ENCODE measurements at regions not wholly inside any gene's neighbourhood (a gene's known extent, or its start where the extent isn't known, plus 50 kb on each side); places are given as distances from the start of the nearest gene placed in this dataset.
"Not testable (repeated sequence)": the region's sequence is repeated elsewhere in the genome, so short reads cannot be mapped to it uniquely, and the experiment has no call there.

- in situ Hi-C loops (cut with MboI; ENCODE audit: low sequenced_read_pairs): no loop called here
Observed at GRCh38 chr6:137401088-137401487, 93.1 kb downstream of the OLIG3 start.

- in situ Hi-C loops (cut with MboI; ENCODE audit: low sequenced_read_pairs): no loop called here
Observed at GRCh38 chr6:137399881-137400443, 94.2 kb downstream of the OLIG3 start.

- in situ Hi-C loops (cut with MboI; ENCODE audit: low sequenced_read_pairs): no loop called here
Observed at GRCh38 chr6:137395316-137395715, 98.9 kb downstream of the OLIG3 start.

GRCh38 chr6:137391061-137391814 lies 103.0 kb downstream of the OLIG3 start:
- in situ Hi-C loops (cut with MboI; ENCODE audit: low sequenced_read_pairs): no loop called here

- in situ Hi-C loops (cut with MboI; ENCODE audit: low sequenced_read_pairs): no loop called here
Observed at GRCh38 chr6:137390334-137390733, 103.9 kb downstream of the OLIG3 start.

DNA sequence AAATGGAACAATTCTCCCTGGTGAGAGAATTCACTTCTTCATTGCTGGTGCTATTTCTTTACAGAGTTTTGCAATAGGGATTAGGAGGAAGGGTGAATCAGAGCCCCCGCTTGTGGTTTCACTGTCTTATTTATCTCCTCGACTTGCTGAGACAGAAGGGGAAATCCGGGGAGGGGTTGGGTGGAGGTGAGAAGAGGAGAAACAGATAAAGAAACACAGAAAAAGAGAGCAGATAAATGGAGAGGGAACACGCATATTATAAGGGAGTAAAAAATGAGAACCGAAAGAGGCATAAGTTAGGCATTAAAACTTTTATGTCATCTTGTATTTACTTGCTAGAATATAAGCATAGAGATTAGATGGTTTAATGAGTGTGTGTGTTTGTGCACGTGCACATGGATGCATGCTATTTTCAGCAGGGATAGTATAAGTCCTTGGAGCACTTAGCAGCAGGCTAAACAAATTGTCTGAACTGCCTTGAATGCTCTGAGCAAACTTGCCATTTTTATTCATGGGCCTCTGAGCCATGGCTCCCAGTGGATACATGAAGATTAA lies 105.0 kb downstream of the OLIG3 start:
- in situ Hi-C loops (cut with MboI; ENCODE audit: low sequenced_read_pairs): no loop called here

DNA sequence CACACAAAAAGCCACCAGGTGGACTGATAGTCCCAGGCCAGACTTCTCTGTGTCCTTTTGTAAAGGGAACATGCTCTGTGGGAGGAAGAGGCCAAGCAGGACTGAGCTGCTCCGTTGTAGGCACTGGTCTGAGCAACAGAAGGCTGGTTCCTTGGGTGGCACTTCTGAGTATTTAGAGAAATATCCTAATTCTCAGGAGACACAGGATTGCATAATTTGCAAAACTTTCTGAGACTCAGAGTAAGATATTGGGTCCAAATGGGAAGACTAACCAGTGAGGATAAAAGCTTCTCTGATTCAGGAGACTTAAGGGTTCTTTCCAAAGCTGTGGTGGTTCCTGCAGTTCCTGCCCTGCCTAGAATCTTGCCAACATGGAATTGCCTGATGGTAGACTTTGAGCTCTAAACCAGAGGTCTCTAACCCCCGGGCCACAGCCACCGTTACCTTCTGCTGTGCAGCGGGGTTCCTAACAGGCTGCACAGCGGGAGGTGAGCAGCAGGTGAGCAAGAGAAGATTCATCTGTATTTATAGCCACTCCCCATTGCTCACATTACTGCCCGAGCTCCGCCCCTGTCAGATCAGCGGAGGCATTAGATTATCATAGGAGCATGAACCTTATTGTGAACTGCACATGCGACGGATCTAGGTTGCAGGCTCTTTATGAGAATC lies 107.0 kb downstream of the OLIG3 start:
- in situ Hi-C loops (cut with MboI; ENCODE audit: low sequenced_read_pairs): no loop called here

DNA sequence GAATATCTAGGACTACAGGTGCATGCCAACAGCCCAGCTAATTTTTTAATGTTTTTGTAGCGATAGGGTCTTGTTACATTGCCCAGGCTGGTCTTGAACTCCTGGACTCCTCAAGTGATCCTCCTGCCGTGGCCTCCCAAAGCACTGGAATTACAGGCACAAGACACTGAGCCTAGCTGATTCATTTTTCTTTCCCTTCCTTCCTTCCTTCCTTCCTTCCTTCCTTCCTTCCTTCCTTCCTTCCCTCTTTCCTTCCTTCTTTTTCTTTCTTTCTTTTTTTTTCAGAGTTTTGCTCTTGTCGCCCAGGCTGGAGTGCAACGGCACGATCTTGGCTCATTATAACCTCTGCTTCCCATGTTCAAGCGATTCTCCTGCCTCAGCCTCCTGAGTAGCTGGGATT lies 110.9 kb downstream of the OLIG3 start:
- in situ Hi-C loops (cut with MboI; ENCODE audit: low sequenced_read_pairs): not testable (repeated sequence)

GRCh38 chr6:137378090-137378369 lies 116.2 kb downstream of the OLIG3 start:
- in situ Hi-C loops (cut with MboI; ENCODE audit: low sequenced_read_pairs): no loop called here

DNA sequence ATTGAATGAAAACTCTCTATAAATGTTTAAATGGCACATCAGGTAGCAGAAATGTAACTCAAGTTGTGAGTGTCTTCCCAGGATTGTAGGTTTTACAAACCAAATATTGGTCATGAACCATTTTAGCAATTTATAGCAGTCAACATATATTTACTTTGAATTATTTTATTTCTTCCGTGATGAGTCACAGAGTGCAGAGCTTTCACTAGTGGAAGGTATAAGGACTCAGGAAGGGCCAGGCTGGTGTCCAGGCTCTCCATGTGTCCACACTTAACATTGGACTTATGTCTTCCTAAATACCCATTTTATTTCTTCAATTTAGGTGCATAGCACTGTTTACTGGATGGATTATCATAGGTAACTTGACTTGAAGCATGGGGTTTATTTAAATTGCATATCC lies 120.9 kb downstream of the OLIG3 start:
- in situ Hi-C loops (cut with MboI; ENCODE audit: low sequenced_read_pairs): no loop called here

- in situ Hi-C loops (cut with MboI; ENCODE audit: low sequenced_read_pairs): no loop called here
Observed at GRCh38 chr6:137372532-137372931, 121.7 kb downstream of the OLIG3 start.

DNA sequence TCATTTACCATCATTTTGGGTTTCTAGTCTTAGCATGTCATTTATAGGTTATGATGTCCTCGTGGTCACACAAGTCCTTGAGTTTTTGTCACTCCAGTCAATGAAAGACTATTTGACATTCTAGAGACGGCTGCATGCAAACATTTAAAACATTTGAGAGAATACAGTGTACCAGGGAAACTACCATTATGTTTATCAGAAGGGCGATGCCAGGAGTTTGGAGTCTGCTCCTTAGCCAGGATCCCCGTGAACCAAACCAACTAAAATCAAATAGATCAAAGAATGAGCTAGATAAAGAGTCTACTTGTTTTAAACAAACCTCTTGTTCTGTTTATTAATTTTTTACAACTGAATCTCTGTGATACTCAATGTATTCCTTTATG lies 122.6 kb downstream of the OLIG3 start:
- in situ Hi-C loops (cut with MboI; ENCODE audit: low sequenced_read_pairs): no loop called here

DNA sequence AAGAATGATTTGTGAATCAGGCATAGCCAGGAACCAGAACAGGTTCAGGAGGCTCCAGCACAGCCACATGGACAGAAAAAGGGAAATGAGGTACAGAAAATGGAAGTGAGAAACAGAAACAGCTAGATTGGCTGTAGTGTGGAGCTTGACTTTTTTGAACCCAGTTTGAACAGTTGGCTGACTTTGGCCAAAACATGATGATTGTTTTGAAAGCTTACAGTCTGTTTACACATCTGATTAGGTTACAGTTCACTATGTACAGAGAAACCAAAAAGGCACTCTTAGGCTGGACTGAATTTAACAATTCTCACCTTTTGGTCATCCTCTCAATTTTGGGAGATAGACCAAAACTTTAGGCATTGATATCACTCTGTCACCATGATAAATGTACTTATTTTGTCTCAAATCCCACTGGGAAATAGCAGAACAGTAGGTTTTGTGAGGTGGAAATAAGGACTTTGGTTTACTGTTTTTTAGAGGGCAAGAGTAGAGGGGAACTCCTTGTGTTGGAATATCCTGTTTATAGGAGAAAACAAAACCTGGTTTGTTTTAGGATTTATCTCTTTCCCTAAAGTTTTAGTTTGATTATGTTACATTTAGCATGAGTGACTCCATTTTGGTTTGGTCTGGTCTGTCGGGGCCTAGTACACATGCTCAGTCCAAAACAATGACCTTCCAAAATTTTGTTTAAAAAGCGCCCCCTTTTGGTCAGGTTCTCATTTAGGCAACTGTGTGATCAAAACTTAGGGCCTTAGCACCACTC lies 123.1 kb downstream of the OLIG3 start:
- in situ Hi-C loops (cut with MboI; ENCODE audit: low sequenced_read_pairs): no loop called here

DNA sequence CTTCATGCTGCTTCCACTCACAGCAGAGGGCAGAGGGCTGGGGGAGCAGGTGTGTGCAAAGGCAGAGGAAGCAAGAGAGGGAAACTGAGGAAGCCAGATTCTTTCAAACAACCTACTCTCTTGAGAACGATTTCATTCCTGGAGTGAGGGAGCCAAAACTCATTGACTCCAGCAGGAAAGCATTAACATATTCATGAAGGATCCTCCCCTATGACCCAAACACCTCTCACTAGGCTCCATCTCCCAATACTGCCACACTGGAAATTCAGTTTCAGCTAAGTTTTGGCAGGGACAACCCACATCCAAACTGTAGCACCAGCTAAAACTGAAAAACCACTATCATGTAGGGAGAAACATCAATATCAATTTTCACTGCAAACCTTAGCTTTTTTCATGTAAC lies 125.1 kb downstream of the OLIG3 start:
- in situ Hi-C loops (cut with MboI; ENCODE audit: low sequenced_read_pairs): no loop called here

DNA sequence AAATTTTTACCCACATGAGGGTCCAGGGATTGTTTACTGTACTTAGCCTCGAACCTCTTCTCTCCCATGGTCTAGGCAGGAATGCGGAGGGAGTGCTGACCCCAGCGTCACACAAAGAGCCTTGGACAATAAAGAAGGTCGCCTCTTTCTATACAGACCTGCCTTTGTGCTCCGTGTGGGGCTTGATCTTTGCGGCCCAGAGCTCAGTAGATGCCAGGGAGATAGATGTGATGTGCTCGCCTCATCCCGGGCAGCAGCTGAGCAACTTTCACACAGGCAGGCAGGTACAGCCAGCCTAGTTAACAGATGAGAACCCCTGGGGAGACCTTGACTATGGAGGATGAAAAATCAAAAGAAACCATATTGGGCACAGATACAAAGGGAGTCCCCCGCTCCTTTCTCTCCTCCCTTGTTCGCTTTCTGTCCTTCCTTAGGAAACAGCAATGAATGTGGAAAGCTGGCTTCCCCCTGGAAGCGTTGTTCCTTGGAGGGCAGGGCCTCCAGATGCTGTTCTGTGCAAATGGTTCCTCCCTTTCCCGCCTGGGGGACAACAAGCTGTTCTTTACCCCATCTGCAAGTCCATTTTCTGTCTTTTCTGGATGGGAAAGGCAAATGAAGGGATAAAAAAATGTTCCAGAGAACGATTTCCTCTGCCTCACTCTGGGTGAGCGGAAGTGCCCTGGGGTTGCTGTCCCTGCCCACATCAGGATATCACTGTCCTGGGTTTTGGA lies 128.3 kb downstream of the OLIG3 start:
- in situ Hi-C loops (cut with MboI; ENCODE audit: low sequenced_read_pairs): no loop called here

DNA sequence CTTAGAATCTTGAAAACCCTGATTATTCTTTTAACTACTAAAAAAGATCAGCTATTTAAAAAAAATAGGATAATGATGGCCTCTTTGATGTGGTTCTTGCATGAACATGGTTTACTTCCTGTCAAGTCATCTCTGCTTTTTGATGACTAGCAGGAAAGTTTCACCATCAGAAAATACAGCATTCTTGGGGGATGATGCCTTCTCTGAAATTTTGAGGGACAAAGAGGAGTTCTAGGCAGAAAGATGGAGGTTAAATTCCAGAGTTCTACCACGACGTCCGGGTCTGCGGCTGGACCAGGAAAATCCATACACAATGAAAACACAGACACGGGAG lies 130.4 kb downstream of the OLIG3 start:
- in situ Hi-C loops (cut with MboI; ENCODE audit: low sequenced_read_pairs): no loop called here

DNA sequence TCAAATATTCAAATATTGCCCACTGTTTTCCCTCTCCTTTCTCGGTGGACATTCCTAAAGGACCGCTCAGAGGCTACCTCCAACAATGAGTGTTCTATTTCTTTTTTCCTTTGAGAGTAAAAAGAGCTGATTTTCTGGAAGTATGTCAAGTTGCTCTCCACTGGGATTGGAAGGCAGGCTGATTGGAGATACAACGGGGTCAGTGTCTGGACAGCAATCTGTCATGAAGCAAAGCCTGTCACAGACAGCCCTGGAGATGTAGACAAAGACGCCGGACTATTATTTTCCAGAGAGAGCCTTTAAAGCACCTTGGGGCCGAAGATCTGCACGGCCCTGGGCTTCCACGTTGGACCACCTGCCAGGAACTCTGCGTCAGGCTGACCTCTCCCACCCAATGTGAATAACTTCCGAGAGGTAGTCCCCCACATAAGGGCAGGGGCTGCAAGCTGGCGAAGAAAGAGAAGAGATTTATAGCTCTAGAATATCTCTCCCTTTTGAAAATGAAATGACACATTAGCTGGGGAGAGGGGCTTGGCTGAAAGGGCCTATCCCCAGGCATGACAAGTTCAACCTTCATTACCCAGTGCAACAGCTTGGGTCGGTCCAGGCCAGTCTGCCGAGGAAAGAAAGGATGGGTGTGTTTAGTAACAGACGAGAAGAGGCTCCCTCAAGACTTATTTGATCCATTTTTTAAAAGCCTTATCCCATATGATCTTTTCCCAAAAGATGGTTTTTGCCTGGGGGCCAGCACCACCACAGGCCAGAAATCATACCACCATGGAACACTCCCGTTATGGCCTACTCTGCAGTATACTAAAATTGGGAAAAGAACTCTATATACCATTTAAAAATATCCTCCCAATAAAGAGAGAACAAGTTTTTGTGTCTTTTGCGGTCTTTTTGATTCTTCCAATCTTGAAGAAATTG lies 131.1 kb downstream of the OLIG3 start:
- in situ Hi-C loops (cut with MboI; ENCODE audit: low sequenced_read_pairs): no loop called here

DNA sequence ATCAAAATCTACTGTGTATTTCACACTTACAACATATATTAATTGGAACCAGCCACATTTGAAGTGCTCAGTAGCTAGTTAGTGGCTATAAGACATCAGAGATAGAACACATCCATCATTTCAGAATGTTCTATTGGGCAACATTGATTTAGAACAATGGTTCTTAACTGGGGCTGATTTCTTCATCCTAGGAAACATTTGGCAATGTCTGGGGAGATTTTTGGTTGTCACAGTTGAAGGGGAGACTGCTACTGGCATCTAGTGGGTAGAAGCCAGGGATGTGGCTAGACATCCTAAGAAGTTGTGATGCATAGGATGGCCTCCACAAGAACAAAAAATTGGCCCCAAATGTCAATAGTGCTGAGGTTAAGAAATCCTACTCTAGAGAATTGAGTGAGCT lies 132.5 kb downstream of the OLIG3 start:
- in situ Hi-C loops (cut with MboI; ENCODE audit: low sequenced_read_pairs): no loop called here

- in situ Hi-C loops (cut with MboI; ENCODE audit: low sequenced_read_pairs): no loop called here
Observed at GRCh38 chr6:137358273-137358672, 135.9 kb downstream of the OLIG3 start.

- in situ Hi-C loops (cut with MboI; ENCODE audit: low sequenced_read_pairs): no loop called here
Observed at GRCh38 chr6:137357948-137358266, 136.3 kb downstream of the OLIG3 start.
